Hippocampal formation (tissue), 2 donors: ENCODE measurements at regions not wholly inside any gene's neighbourhood (a gene's known extent, or its start where the extent isn't known, plus 50 kb on each side); places are given as distances from the start of the nearest gene placed in this dataset.

Experiments used
- DNase-seq, 2 donors: peaks; one replicate each; lab custom pipeline; 2025; lab: John Stamatoyannopoulos, UW

DNA sequence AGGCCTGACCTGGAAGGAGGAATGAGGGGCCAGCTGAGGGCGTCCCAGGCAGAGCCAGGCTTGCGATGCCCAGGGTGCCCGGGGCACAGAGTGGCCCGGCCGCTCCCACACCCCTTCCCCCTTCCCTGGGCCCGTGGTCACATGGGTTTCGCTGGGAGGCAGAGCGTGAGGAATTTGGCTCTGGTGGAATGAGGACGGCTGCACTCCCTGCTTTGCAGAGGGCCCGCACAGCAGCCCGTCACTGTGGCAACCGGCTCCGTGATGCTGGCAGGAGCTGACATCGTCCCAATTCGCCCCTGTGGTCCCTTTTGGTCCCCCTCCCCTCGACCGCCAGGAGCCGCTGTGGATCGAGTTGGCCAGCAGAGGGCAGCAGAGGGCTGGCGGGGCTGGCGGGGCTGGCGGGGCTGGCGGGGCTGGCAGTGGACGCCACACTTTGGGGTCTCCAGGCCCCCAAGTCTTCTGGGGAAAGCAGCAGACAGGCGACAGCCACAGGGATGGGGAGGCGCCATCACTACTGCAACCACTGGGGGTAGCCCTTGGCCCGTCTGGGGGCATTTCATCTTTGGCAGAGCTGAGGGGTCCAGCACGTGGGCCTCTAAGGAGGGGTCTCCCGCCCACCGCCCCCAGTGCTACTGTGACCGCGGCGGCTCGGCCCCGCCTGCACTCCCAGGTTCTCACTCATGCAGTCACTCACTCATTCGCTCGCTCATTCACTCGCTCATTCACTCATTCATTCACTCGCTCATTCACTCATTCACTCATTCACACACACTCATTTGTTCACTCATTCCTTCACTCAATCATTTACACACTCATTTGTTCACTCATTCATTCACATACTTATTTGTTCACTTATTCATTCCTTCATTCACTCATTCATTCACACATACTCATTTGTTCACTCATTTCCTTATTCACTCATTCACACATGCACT lies 49.7 kb upstream of the BHLHE23 start:
- peak in 1 of 2 donors; percentile 13 for DNase-seq
